ENCODE measurements at regions not wholly inside any gene's neighbourhood (a gene's known extent, or its start where the extent isn't known, plus 50 kb on each side); places are given as distances from the start of the nearest gene placed in this dataset.
A peak's percentile ranks its signal among the peaks of the same experiment; 100 is the strongest.

- DNase-seq (ENCODE audit: low read depth): no peak
These were observed 83.6 kb downstream of the HPGD start for GRCh38 chr4:174438711-174439110.

DNA sequence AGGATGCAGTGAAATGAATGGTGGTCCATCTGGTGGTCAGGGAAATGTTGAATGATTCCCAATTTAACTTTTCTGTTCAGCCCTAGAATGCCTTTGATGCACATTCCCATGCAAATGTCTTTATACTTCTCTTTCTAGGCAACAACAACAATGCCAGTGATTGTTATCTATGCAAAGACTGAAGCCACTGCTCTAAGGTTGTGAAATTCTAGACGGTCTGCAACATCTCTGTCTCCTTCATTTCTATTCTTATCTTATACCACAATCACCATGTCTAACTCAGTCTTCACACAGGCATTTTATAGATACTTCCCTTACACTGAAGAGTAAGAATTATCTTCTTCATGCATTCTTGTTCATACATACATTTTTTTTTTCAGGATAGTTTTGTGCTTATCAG lies 84.5 kb downstream of the HPGD start:
- DNase-seq (ENCODE audit: low read depth): no peak

DNA sequence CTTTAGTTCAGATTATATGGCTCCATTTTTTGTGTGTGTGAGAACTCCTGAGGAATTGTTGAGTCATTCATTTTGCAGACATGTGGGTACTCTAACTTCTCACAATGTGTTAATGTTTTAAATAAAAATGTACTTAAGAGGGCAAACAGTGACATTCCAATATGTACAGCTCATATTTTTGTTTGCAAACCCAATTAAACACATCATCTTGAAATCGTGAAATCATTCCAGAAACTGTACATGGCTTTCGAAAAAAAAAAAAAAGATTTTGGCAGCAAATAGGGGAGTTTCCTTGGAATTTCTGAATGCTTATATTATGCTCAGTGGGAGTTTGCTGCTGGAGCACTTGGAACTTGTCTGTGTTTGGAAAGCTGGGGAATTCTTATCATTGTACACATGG lies 85.0 kb downstream of the HPGD start:
- DNase-seq (ENCODE audit: low read depth): peak; percentile 87

- no peak for DNase-seq (ENCODE audit: low read depth)
These were observed 85.9 kb downstream of the HPGD start for GRCh38 chr4:174436377-174436776.

GRCh38 chr4:174435974-174436373 lies 86.3 kb downstream of the HPGD start:
- DNase-seq (ENCODE audit: low read depth): no peak

GRCh38 chr4:174434455-174434854 lies 87.8 kb downstream of the HPGD start:
- DNase-seq (ENCODE audit: low read depth): no peak

DNA sequence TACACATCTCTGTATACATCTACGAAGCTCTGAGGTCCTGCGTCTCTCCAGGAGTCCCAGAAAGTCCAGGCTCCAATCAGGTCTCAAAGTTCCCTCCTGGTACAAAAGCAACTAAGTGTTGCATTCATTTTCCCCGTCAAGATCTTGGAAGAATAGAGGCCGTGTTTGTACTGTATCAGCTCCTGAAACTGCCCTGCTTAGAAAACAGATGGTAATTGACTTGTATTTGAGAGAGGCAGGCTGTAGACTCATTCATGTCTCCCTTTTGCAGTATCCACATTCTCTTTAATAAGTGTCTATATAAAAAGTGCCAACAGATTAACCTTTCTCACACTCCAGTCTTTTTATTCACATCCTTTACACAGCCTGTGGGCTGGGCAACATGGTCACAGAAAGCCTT lies 91.7 kb downstream of the HPGD start:
- no peak for DNase-seq (ENCODE audit: low read depth)

- no peak for DNase-seq (ENCODE audit: low read depth)
These were observed 92.4 kb downstream of the HPGD start for GRCh38 chr4:174429701-174430410.

DNA sequence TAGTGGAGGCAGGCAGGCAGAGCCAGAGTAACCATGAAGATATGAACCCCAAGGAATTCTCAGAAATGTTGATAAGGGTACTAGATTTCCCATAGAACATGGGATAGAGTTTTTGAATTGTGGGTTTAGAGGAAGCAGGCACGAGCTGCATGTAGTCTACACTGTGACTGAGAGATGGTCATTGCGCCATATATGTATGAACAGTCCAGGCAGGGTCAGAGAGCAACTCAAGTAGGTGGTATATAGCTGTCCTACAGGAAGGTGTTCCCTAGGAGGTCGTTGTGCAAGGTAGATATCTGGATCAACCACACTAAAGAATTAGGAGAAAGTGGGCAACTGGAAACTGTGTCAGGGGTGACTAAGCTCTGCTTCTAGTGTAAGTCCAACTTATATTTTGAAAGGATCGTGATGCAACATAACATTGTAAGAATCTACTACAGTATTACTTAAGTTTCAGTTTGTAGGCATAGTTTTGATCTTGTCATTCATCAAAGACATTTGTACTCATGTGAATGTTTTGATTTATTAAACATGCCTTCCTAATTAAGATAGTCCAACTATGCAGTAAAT lies 94.6 kb downstream of the HPGD start:
- DNase-seq (ENCODE audit: low read depth): peak; percentile 25

DNA sequence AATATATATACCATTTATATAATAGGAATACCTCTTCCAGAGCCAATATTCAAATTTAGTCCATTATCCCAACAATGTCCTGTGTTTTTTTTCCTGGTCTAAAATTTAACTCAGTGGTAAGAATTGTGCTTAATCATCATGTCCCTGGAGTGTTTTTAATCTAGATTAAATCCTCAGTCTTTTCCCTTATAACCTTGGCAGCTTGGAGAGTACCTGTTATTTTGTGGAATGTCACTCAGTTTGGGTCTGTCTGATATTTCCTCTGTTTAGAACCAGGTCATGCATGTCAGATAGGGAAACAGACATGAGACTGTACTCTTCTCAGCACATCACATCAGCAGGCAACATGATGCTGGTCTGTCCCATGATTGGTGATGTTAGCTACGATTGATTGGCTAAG lies 96.6 kb downstream of the HPGD start:
- DNase-seq (ENCODE audit: low read depth): no peak

GRCh38 chr4:174423257-174423944 lies 98.9 kb downstream of the HPGD start:
- DNase-seq (ENCODE audit: low read depth): peak; percentile 71

DNA sequence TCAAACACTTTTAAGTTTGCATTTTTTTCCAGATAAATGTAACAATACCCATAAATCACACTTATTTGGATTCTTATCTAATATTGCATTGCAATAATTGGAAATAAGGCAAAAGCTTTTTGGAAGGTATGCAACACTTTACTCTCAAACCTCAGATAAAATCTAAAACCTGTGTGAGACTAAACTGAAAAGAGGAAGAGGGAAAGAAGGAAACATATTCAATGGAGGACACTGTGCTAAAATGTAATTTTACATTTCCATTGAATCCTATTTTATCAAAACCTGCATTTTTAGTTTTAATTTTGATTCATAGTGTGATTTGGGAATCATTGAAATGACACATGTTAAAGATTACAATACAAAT lies 99.4 kb downstream of the HPGD start:
- no peak for DNase-seq (ENCODE audit: low read depth)

- DNase-seq (ENCODE audit: low read depth): no peak
These were observed 102.0 kb downstream of the HPGD start for GRCh38 chr4:174420316-174420715.

- no peak for DNase-seq (ENCODE audit: low read depth)
These were observed 103.6 kb downstream of the HPGD start for GRCh38 chr4:174418640-174419212.

DNA sequence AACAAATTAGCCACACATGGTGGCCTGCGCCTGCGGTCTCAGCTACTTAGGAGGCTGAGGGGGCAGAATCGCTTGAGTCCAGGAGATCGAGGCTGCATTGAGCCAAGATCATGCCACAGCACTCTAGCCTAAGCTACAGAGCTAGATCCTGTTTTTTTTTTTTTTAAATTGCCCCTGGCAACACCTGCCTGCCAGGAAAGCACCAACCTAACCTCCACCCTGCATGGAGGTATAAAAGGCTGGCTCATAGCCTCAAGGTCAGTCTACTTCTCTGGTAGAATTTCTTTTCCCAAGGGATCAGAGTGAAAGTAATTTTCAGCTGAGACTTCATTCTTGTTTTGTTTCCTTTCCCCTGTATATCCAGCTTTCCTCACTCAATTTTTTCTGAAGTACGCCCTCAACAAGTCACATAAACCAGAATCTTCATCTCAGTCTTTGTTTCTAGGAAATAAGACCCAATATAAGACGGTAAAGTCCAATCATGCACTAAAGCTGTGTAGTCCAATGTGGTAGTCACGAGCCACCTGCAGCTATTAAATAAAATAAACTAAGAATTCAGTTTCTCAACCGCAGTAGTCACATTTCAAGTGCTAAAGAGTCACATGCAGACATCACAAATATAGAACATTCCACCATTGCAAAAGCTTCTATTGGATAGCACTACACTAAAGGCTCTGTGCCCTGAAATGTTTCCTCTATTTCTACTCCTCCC lies 113.3 kb downstream of the HPGD start:
- DNase-seq (ENCODE audit: low read depth): no peak

- peak; percentile 78 for DNase-seq (ENCODE audit: low read depth)
These were observed 115.9 kb downstream of the HPGD start for GRCh38 chr4:174406383-174406782.

- no peak for DNase-seq (ENCODE audit: low read depth)
These were observed 116.4 kb downstream of the HPGD start for GRCh38 chr4:174405923-174406322.

GRCh38 chr4:174404677-174405076 lies 117.6 kb downstream of the HPGD start:
- DNase-seq (ENCODE audit: low read depth): no peak

- no peak for DNase-seq (ENCODE audit: low read depth)
These were observed 119.1 kb downstream of the HPGD start for GRCh38 chr4:174403177-174403543.

DNA sequence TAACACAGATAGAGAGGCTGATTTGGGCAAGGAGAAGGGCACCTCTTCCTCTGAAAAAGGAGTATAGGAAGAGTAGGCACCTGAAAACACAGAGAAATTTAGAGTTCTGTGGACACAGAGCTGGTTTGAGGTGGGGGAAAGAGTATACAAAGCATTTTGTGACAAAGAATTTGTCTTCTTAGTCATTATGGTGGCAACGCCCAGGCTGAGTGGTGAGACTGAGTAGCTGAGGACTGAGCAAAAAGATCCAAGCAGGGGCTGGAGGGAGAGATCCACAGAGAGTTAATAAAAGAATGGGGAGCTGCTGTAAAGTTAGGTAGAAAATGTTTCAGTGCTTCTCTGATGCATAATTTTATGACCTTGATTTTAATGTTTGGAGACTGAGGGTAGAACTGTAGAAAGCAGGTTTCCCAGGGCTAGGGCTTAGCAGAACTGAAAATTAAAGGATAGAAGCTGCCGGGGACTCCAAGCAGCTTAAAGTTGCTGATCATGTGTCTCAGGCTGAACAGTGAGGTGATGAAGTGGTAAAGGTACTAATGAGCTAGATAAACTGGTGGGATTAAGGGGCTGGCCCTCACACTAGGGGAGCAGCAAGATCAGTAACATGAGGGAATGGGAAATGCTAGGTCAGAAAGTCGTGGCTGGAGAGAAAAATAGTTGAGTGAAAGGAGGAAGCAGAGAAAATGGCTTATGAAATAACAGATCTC lies 118.9 kb downstream of the CEP44 start:
- DNase-seq (ENCODE audit: low read depth): no peak

- no peak for DNase-seq (ENCODE audit: low read depth)
These were observed 117.9 kb downstream of the CEP44 start for GRCh38 chr4:174401471-174402130.
